Jurkat, Clone E6-1 (cell line): ENCODE measurements at regions not wholly inside any gene's neighbourhood (a gene's known extent, or its start where the extent isn't known, plus 50 kb on each side); places are given as distances from the start of the nearest gene placed in this dataset.
"Not testable (repeated sequence)": the region's sequence is repeated elsewhere in the genome, so short reads cannot be mapped to it uniquely, and the experiment has no call there.

ENCODE experiments used
- DNase-seq: peaks from one replicate; pipeline ENCODE4 v3.0.0-alpha.2; 2011; ENCODE audit warnings: low read depth, low spot score
- H3K4me3 ChIP-seq: 2 replicates; pipeline ENCODE4 v1.5.1; 2011; ENCODE audit warnings: mild to moderate bottlenecking, low read length, control low read depth, moderate library complexity

DNA sequence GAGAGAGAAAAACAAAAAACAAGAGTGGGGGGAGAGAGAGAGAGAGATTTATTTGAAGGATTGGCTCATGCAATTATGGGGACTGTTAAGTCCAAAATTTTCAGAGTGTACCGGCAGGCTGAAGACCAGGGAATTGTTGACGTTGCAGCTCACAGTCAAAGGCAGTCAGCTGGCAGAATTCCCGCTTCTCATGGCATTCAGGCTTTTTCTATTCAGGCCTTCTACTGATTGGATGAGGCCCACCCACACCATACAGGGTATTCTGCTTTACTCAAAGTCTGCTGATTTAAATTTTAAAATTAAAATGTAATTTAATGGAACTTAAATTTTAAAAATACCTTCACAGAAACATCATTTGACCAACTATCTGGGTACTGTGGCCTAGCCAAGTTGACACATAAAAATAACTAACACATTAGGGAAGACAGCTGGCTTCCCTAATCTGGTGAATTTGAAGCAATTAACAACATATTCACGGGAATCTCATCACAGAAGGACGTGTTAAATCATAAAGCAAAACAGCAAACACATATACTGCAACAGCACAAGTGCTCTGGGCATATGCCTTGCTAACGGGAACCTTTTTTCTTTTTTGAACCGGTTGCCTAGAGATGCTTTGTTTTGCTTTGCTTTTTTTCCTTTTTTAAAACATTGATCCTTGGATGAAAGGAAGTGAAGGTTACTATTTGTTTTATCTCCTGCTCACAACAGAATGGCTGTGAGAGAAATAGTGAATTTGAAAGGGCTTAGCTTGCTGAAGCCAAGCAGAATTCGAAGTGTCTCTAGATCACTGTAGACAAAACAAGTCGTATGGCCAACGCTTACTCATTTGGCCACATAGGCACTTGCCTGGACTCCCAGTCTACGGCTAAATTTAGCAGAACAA is 505.1 kb downstream of the IRS2 start:
- DNase-seq, result no peak
- H3K4me3 ChIP-seq, result no peak overlapping the region

DNA sequence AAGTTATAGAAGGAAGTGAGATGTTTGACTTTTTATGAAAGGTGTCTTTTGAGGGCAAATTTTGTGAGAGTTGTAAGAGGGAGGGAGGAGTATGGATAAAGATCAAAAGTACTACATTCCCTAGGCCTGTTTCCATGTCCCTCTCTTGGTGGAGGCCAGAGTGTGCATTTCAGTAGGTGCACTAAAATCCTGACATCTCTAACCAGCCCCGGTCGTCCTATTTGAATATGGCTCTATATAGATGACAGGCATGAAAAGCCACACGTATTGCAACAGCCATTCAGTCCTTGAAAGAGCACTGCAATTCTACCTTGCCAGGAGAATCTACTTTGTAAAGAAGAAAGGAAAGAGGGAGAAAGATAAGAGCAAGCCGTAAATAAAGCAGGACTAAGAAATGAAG is 510.1 kb downstream of the IRS2 start:
- no peak for DNase-seq
- no peak overlapping the region for H3K4me3 ChIP-seq

DNA sequence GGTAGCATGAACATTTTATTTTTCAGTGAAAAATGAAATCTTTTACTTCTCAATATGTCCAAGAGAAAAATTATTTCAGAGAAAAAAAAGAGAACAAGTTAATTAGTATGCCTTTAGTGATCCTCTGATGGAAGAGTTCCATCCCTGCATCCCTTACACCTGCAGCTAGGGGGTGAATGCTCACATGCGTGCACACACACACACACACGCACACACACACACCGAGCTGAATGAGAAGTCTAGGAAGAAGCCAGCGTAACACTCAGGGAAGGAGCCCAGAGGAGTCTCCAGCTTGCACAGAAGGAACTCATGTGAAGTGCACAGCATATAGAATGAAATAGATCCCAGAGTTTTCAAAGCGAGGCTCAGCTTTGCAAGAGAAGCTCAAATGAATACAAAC is 510.5 kb downstream of the IRS2 start:
- no peak overlapping the region for H3K4me3 ChIP-seq
- DNase-seq, result peak; percentile 39

DNA sequence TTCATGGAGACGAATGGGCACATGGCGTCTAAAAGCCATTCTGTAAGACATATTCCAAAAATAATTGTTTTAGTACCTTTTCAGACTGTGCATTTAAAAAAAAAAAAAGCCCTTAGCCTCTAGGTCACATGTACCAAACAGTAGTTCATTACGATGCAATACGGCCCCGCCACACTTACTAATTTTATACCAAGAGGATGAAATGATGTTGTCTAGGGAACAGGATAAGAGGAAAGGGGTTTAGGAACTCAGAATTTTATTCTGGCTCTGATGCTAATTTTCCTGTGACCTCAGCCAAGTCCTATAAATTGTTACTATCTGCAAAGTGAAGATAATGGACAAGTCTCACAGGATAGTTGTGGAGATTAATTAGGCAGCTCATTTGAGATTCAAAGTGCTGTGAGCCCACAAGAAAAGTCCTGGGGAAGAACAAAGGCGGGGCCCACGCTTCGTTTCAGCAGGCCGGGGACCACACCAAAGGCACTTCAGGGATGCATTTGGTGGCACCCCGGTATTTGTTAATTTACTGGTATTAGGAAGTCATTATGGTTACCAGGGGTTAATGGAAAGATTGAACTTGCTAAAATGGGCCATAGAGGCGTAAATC is 511.1 kb downstream of the IRS2 start:
- DNase-seq, result no peak
- H3K4me3 ChIP-seq, result no peak overlapping the region

DNA sequence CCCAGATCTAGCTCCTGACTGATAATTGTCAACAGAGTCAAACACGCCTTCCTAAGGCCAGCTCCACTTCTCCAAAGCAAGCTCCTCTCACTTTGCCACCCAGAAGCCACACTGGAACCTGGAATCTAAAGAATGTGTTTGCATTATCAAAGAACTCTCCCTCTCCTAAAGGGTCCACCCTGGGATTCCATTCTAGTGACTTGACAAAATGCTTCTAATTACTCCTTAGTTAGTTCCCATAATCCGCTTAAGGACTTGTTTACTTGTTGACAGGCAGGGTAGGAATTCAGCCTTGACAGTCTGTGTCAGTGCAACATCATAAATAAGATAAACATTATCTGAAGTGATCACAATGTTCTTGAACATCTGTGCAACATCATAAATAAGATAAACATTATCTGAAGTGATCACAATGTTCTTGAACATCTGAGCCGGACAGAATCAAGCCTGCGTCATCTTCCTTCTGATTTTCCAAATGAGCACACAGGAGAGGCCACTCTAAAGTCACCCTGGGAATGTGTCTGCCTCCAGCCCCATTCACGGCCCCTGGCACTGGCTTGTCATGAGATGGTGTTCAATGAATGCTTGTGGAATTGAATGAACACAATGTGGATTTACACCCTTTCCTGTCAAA is 512.1 kb downstream of the IRS2 start:
- H3K4me3 ChIP-seq, result no peak overlapping the region
- no peak for DNase-seq

DNA sequence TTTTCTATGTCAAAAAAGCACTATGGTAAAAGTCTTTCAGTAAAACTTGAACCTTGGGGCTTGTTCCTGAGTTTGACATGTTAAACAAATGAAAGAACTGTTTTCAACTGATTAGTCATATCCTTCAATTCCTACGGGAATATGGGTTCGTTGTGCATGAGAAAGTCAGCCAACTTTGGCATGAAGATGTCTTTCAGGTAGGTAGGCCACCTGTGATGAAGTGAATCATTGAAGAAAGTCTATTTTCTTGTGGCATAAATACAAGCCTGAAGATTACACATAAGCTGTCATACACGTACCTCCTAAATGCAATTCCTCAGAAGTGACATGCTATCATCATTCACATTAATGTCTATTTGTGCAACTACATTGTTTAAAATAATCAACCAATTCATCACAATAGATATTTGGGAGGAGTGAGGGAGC is 513.0 kb downstream of the IRS2 start:
- no peak overlapping the region for H3K4me3 ChIP-seq
- DNase-seq, result no peak

DNA sequence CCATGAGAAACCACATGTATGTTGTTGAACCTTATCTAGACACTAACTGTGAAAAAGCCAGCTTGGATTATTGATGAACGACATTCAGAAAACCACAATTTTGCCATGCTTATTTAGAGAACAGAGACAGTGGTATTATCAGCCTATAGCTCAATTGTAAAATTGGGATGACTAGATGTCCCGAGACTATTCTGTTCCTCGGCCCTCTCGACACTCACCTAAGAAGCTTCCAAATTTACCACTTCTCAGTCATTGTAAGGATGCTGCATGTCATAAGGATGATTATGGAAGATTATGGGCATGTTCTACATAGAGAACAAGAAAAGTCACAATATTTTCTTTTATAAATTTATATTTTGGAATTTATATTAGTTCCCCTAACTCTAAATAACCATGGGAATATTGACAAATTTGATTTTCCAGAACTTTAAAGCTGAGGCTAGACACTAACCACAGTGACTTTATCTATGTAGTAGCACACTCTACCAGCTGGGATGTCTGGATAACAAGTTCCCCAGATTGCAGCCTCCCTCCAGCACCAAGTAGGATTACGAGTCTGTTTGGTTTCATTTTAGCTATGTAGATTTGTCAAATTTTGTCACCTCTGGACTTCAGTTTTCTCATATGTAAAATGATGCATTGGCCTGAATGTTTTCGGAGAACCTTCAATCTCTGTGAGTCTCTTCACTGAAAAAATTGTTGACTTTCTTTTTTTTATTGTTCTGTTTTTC is 513.6 kb downstream of the IRS2 start:
- no peak for DNase-seq
- no peak overlapping the region for H3K4me3 ChIP-seq

DNA sequence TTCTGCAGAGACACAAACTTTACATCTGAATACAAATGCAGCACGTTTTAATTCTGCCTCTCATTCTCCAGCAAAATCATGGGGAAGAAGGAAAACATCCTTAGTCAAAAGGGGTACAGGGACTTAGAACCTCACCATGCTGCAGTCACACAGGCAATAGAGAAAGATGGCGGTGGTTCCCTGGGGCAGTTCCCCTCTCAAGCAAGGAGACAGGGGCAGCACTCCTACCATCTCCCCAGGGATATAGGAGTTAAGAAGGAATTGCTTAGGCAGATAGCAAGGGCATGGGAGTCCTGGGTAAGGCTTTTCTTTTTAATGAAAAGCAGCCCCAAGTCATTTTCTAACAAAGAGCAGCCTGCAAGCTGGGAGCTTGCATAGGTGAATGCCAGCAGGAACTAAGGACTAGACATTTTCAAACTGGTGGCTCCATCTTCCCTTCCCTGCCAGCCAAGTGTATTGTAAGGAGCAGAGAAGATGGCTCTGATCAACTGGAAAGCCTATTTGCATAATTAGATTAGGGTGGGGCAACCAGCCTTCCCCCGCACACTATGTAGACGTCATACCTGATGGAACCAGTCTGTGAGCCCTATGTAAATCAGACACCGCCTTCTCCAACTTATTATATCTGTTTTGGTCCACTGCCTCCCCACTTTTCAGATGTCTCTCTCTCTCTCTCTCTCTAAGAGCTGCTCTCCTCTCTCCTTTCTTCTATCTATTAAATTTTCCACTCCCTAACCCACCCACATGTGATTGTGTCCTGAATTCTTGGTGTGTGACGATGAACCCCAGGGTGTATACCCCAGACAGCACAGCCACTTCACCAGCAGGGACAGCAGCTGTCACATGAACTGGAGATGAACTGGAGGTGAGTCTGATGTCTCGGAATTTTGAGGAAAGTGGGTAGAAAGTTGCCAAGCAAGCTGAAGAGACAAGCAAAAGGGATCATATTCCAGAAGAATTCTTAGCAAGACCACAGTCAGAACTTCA is 514.5 kb downstream of the IRS2 start:
- no peak overlapping the region for H3K4me3 ChIP-seq
- no peak for DNase-seq

DNA sequence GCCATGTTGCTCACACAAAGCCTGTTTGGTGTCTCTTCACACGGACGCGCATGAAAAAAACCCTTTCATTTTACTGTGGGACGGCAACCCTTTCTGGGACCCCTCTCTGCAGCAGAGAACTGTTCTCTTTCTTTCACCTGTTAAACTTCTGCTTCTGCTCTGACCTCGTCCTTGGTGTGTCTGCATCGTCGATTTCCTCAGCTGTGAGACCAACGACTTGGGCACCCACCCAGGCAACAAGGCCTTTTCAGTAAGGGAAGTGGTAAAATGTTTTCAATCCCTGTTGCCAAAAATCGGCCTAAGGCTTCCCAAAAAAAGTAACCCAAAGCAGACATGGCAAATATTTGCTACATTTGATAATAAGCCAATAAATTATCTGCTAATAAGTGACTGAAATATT is 515.3 kb downstream of the IRS2 start:
- no peak overlapping the region for H3K4me3 ChIP-seq
- DNase-seq, result no peak

DNA sequence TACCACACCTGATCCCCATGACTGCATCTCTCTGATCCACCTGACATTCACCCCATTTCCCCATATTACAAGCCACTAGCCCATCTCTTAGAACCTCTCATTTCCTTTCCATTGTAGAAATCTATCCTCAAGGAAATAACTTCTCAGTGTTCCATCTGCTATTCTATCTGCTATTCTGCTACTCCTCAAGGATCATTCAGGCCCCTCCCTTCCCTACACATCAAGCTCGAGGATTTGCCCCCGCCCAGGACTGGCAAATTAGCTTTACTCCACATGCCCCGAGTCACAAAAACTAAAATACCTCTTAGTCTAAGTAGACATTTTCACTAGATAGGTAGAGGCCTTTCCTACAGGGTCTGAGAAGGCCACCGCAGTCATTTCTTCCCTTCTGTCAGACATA is 517.0 kb downstream of the IRS2 start:
- H3K4me3 ChIP-seq, DNase-seq: not testable (repeated sequence)

DNA sequence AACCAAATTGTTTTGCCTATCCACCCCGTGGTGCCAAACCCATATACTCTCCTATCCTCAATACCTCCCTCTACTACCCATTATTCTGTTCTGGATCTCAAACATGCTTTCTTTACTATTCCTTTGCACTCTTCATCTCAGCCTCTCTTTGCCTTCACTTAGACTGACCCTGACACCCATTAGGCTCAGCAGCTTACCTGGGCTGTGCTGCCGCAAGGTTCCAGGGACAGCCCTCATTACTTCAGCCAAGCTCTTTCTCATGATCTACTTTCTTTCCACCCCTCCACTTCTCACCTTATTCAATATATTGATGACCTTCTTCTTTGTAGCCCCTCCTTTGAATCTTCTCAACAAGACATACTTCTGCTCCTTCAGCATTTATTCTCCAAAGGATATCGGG is 517.9 kb downstream of the IRS2 start:
- not testable (repeated sequence) for H3K4me3 ChIP-seq

DNA sequence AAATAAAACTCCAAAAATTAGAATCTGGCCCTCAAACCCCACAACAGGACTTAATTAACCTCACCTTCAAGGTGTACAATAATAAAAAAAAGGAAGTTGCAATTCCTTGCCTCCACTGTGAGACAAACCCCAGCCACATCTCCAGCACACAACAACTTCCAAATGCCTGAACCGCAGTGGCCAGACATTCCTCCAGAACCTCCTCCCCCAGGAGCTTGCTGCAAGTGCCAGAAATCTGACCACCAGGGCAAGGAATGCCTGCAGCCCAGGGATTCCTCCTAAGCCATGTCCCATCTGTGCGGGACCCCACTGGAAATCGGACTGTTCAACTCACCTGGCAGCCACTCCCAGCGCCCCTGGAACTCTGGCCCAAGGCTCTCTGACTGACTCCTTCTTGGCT is 519.0 kb downstream of the IRS2 start:
- H3K4me3 ChIP-seq, DNase-seq: not testable (repeated sequence)

More for the DNA sequence above, 517.9 kb downstream of the IRS2 start:
- DNase-seq, result not testable (repeated sequence)

DNA sequence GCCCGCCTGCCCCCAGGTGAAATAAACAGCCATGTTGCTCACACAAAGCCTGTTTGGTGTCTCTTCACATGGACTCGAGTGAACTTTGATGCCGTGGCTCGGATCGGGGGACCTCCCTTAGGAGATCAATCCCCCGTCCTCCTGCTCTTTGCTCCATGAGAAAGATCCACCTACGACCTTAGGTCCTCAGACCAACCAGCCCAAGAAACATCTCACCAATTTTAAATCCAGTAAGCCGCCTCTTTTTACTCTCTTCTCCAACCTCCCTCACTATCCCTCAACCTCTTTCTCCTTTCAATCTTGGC is 521.0 kb downstream of the IRS2 start:
- not testable (repeated sequence) for DNase-seq, H3K4me3 ChIP-seq

DNA sequence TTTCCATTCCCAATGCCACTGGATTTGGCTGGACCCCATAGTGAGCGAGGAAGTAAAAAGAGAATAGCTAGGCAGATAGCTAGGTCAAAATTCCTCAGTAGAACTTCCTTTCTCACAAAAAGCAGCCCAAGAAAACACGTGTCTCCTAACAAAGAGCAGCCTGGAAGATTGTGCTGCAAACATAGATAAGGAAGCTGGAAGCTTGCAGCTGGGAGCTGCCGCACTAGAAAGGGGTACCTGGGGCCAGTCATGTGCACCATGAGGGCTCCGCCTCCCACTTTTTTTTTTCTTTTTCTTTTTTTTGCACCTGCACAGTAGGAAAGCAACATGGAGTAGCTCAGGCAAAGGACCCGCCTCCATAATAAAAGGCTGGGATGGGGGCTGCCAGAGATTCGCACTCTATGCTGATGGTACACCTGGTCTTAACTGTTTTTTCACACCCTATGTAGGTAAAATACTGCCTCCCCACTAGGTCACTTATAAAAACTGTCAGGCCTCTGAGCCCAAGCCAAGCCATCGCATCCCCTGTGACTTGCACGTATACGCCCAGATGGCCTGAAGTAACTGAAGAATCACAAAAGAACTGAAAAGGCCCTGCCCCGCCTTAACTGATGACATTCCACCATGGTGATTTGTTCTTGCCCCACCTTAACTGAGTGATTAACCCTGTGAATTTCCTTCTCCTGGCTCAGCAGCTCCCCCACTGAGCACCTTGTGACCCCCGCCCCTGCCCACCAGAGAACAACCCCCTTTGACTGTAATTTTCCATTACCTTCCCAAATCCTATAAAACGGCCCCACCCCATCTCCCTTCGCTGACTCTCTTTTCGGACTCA is 521.6 kb downstream of the IRS2 start:
- not testable (repeated sequence) for DNase-seq, H3K4me3 ChIP-seq

DNA sequence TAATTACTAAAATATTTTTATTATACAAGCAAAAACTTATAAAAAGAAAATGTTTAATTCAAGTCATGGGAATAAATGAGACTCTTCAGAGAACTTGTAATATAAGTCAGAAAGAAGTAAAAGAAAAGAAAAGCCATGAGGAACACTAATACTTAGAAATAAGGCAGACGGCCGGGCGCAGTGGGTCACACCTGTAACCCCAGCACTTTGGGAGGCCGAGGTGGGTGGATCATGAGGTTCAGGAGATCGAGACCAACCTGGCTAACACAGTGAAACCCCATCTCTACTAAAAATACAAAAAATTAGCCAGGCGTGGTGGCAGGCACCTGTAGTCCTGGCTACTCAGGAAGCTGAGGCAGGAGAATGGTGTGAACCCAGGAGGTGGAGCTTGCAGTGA is 528.6 kb downstream of the IRS2 start:
- DNase-seq, H3K4me3 ChIP-seq: not testable (repeated sequence)
